ENCODE measurements at regions not wholly inside any gene's neighbourhood (a gene's known extent, or its start where the extent isn't known, plus 50 kb on each side); places are given as distances from the start of the nearest gene placed in this dataset.

DNA sequence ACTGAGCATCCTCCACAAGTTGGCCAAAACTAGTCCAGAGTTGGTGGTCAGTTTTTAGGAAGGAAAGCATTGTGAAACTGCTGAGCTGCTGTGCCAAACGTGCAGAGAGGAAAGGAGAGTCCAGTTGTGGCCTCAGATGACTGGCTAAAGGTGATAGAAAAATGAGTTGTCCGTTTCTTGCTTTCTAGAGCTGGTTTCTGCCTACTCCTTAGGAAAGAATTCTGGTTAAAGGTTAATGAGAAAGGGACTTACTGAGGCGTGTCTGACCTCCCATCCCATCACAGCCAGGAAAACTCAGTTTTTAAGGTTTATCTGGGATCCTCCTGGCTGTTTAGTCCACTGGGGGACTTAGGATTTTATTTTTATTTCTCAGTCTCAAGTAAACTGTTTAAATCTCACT, 1186.3 kb downstream of the UQCRFS1 start:
- no peak for TF ChIP-seq POLR2AphosphoS5 (IDR thresholded peaks at IDR 0.05; ENCODE audit: low read depth, low read length)
- no peak for TF ChIP-seq POLR2A (IDR thresholded peaks at IDR 0.05; ENCODE audit: low read depth, low read length)
- no peak for TF ChIP-seq TAF1 (IDR thresholded peaks at IDR 0.05; ENCODE audit: low read depth, low read length)

Measured in GM12891 (cell line).